ENCODE measurements at regions not wholly inside any gene's neighbourhood (a gene's known extent, or its start where the extent isn't known, plus 50 kb on each side); places are given as distances from the start of the nearest gene placed in this dataset.

DNA sequence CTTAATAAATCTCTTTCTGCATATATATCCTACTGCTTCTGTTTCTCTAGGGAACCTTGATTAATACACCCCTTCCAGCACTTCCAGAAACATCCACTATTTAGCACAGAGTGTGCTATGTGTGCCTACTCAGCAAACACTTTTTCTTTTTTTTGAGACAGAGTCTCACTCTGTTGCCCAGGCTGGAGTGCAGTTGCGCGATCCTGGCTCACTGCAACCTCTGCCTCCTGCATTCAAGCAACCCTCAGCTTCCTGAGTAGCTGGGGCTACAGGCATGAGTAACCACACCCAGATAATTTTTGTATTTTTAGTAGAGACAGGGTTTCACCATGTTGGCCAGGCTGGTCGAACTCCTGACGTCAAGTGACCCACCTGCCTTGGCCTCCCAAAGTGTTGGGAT lies 266.9 kb upstream of the DIAPH2 start (continued):
- TF ChIP-seq, protein P1, sequence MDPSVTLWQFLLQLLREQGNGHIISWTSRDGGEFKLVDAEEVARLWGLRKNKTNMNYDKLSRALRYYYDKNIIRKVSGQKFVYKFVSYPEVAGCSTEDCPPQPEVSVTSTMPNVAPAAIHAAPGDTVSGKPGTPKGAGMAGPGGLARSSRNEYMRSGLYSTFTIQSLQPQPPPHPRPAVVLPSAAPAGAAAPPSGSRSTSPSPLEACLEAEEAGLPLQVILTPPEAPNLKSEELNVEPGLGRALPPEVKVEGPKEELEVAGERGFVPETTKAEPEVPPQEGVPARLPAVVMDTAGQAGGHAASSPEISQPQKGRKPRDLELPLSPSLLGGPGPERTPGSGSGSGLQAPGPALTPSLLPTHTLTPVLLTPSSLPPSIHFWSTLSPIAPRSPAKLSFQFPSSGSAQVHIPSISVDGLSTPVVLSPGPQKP (IDR thresholded peaks at IDR 0.05; ENCODE audit: low read depth, low read length): no peak
- no peak for TF ChIP-seq FOXK2 (IDR thresholded peaks at IDR 0.05)
- no peak for TF ChIP-seq SMAD1 (IDR thresholded peaks at IDR 0.05; ENCODE audit: low read depth, partially characterized antibody)
- no peak for TF ChIP-seq POU2F2 (IDR thresholded peaks at IDR 0.05; ENCODE audit: borderline replicate concordance, low read depth, low read length)
- TF ChIP-seq JUNB (IDR thresholded peaks at IDR 0.05): no peak
- no peak for TF ChIP-seq STAT3 (IDR thresholded peaks at IDR 0.05; ENCODE audit: low read depth, low read length)
- no peak for TF ChIP-seq TBL1XR1 (IDR thresholded peaks at IDR 0.05; ENCODE audit: low read depth, low read length)
- no peak for TF ChIP-seq NBN (IDR thresholded peaks at IDR 0.05)
- TF ChIP-seq ATF7 (IDR thresholded peaks at IDR 0.05; ENCODE audit: low read depth): no peak
- no peak for TF ChIP-seq EGR1 (IDR thresholded peaks at IDR 0.05; ENCODE audit: borderline replicate concordance in 1 of 2, low read depth in 2 of 2, low read length in 2 of 2)
- no peak for TF ChIP-seq MYB (IDR thresholded peaks at IDR 0.05; ENCODE audit: borderline replicate concordance, low read depth, low read length)
- no peak for TF ChIP-seq PAX5 (IDR thresholded peaks at IDR 0.05; ENCODE audit: borderline replicate concordance, low read depth, low read length)

DNA sequence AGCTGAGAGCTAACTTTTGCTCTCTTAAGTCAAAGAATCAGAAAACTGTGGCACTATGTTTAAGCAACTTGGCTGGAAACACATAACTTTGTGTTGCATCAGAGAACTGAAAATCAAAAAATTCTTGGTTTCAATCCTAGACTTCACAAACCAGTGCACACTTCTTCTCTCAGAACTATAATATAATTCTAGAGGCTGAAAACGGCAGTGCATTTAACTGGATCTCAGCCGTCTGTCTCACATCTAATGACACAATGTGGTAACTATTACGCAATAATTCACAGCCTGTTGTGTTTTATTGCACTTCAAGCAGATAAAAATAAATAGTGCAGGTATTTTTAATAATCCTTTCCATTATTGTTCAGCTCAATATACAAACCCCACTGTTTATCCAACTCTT lies 260.6 kb upstream of the DIAPH2 start:
- peak; percentile 61 for ATAC-seq
- in situ Hi-C loops (cut with MboI): no loop called here
- no peak overlapping the region for H3K27ac ChIP-seq (ENCODE audit: control insufficient read depth, insufficient read depth)

More for the DNA sequence above, 260.6 kb upstream of the DIAPH2 start:
- Histone ChIP-seq H3K4me1 (ENCODE audit: control insufficient read depth, insufficient read depth, low read length) (no peaks in the 10 kb centered on the region), H3K27me3 (replicated peaks in 1 of 2; ENCODE audit: control insufficient read depth in 2 of 2, insufficient read depth in 2 of 2, low read length in 1 of 2) (no peaks in the 10 kb centered on the region), H3K79me2 (ENCODE audit: control insufficient read depth, insufficient read depth, low read length) (no peaks in the 10 kb centered on the region), H3K4me3 (no peak overlapping the region), H2AFZ (ENCODE audit: control insufficient read depth, low read depth, low read length) (no peak overlapping the region), H3K9ac (ENCODE audit: control insufficient read depth, insufficient read depth, low read length) (no peak overlapping the region), H3K4me2 (ENCODE audit: control insufficient read depth, insufficient read depth) (no peak overlapping the region), H4K20me1 (ENCODE audit: control insufficient read depth, insufficient read depth) (no peaks in the 10 kb centered on the region), H3K9me3 (replicated peaks; ENCODE audit: control insufficient read depth, insufficient read depth, low read length) (no peaks in the 10 kb centered on the region), H3K36me3 (ENCODE audit: control insufficient read depth in 2 of 2, insufficient read depth in 2 of 2, low read length in 1 of 2) (no peaks in the 10 kb centered on the region)
- WGBS (ENCODE audit: insufficient coverage, insufficient replicate concordance, low lambda C conversion rate, missing lambda C conversion rate): 16% methylated on average over 3 of the region's 3 CpGs
- no peak for DNase-seq (ENCODE audit: low read depth, low spot score)
- ChIA-PET RAD21 (ENCODE audit: unreplicated experiment) (no interaction called here), CTCF (no interaction called here), POLR2A (no interaction called here), SMC1A (ENCODE audit: uncharacterized antibody, unreplicated experiment) (interaction anchor here (0.7 to 1.0 kb wide), 2 partner anchors 14 to 1443 kb away, joined by 3 read pairs; no protein-coding TSS in a partner anchor)
- intact Hi-C loops (cut with micrococcal nuclease; ENCODE audit: unreplicated experiment): no loop called here
- TF ChIP-seq CREB1 (IDR thresholded peaks at IDR 0.05; ENCODE audit: low read depth): peak; percentile 14; the same call in 1 of the 2 replicates
- peak in 1 of 2 experiments; percentile 47; a peak in 1 of 4 replicates for TF ChIP-seq CEBPB (IDR thresholded peaks at IDR 0.05; ENCODE audit: borderline replicate concordance in 1 of 2, low read depth in 2 of 2, low read length in 2 of 2)
- TF ChIP-seq ZNF24 (IDR thresholded peaks at IDR 0.05): no peak
- no peak for TF ChIP-seq SUPT20H (IDR thresholded peaks at IDR 0.05; ENCODE audit: borderline replicate concordance, control insufficient read depth, low read depth, low read length)
- no TSS peak for BruUV-seq (replicated peaks)
- FAIRE-seq: no peak

Measured in GM12878 (cell line).